ENCODE measurements at regions not wholly inside any gene's neighbourhood (a gene's known extent, or its start where the extent isn't known, plus 50 kb on each side); places are given as distances from the start of the nearest gene placed in this dataset.
"Not testable (repeated sequence)": the region's sequence is repeated elsewhere in the genome, so short reads cannot be mapped to it uniquely, and the experiment has no call there.

DNA sequence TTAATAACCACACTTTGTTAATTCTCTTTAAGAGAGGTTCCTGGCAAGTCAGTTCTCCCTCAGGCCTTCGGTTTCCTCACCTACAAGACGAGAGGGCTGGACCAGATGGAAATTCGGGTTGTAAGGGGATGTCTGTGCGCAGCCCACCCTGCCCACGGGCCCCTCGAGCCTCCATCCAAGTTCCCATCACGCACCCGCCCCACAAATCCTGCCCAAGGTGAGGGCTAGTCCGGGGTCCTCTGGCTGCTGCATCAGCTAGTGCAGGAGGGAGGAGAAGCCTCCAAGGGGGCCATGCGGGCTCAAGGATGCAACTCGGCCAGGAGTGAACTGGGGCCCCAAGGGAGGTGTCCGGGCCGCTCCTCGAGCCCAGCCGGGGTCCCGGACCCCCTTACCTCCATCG, 169.6 kb upstream of the TP53TG3 start:
- not testable (repeated sequence) for TF ChIP-seq POLR2AphosphoS5 (IDR thresholded peaks at IDR 0.05); POLR2A (IDR thresholded peaks at IDR 0.05); EP300 (IDR thresholded peaks at IDR 0.05; ENCODE audit: low read depth)
- TF ChIP-seq, protein P1, sequence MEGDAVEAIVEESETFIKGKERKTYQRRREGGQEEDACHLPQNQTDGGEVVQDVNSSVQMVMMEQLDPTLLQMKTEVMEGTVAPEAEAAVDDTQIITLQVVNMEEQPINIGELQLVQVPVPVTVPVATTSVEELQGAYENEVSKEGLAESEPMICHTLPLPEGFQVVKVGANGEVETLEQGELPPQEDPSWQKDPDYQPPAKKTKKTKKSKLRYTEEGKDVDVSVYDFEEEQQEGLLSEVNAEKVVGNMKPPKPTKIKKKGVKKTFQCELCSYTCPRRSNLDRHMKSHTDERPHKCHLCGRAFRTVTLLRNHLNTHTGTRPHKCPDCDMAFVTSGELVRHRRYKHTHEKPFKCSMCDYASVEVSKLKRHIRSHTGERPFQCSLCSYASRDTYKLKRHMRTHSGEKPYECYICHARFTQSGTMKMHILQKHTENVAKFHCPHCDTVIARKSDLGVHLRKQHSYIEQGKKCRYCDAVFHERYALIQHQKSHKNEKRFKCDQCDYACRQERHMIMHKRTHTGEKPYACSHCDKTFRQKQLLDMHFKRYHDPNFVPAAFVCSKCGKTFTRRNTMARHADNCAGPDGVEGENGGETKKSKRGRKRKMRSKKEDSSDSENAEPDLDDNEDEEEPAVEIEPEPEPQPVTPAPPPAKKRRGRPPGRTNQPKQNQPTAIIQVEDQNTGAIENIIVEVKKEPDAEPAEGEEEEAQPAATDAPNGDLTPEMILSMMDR (IDR thresholded peaks at IDR 0.05) = not testable (repeated sequence)

Data from transverse colon (tissue), 4 donors.